Right atrium auricular region (tissue), 2 donors: ENCODE measurements at regions not wholly inside any gene's neighbourhood (a gene's known extent, or its start where the extent isn't known, plus 50 kb on each side); places are given as distances from the start of the nearest gene placed in this dataset.

ENCODE experiments used
- DNase-seq: peaks from one replicate; pipeline ENCODE4 v3.0.0-alpha.2; 2019; ENCODE audit warnings: low spot score
- H3K27ac ChIP-seq, 2 donors: fragments of 200-600 bp; sonication (generic); 1 replicate in 1 of 2; 2 replicates in 1 of 2; pipeline ENCODE4 v1.5.1; 2016 to 2019
- H3K27me3 ChIP-seq, 2 donors: fragments of 200-600 bp; sonication (generic); one replicate each; pipeline versions ENCODE4 v1.5.1 to v1.6.0; 2017 to 2019
- H3K36me3 ChIP-seq: fragments of 200-600 bp; sonication (generic); one replicate; pipeline ENCODE4 v1.5.1; 2016
- H3K4me1 ChIP-seq, 2 donors: fragments of 200-600 bp; sonication (generic); one replicate each; pipeline versions ENCODE4 v1.5.1 to v1.6.0; 2017 to 2019
- H3K4me3 ChIP-seq, 2 donors: fragments of 200-600 bp; sonication (generic); 1 replicate in 1 of 2; 2 replicates in 1 of 2; pipeline ENCODE4 v1.5.1; 2017 to 2019; ENCODE audit warnings: mild to moderate bottlenecking in 1 of 2, moderate library complexity in 1 of 2
- H3K9me3 ChIP-seq, 2 donors: fragments of 200-600 bp; sonication (generic); one replicate each; pipeline ENCODE4 v1.5.1; 2019
- TF ChIP-seq, protein P1 (sequence below), 2 donors: fragments of 200-600 bp; sonication (generic); IDR thresholded peaks; one replicate each; pipeline ENCODE4 v1.5.1; 2019; ENCODE audit warnings: antibody characterized with exemption in 2 of 2

DNA sequence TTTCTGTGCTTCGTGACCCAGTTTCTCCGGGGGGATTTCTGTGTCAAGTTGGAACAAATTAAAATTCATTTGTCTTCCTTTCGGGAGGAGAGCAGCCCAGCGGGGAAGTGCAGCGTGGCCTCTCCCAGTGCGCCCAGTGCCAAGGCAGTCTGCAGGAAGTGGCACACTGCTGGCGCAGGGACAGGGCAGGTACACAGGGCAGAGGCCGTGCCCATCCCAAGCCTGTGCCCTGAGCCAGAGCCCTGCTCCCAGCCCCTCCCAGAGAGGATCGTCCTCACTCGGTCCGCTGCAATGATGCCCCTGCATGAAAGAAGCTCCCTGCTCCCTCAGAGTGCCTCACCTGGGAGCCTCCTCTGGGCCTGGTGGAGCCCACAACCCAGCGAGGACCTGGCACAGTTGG is 82.4 kb upstream of the PPP1R26 start:
- Histone ChIP-seq H3K36me3 (no peaks in the 10 kb centered on the region), H3K27ac (no peak overlapping the region), H3K9me3 (peaks cover 0 to 13% of the 10 kb centered on the region in 2 donors), H3K27me3 (no peaks in the 10 kb centered on the region), H3K4me3 (no peak overlapping the region), H3K4me1 (no peaks in the 10 kb centered on the region)
- no peak for DNase-seq
- TF ChIP-seq, protein P1, sequence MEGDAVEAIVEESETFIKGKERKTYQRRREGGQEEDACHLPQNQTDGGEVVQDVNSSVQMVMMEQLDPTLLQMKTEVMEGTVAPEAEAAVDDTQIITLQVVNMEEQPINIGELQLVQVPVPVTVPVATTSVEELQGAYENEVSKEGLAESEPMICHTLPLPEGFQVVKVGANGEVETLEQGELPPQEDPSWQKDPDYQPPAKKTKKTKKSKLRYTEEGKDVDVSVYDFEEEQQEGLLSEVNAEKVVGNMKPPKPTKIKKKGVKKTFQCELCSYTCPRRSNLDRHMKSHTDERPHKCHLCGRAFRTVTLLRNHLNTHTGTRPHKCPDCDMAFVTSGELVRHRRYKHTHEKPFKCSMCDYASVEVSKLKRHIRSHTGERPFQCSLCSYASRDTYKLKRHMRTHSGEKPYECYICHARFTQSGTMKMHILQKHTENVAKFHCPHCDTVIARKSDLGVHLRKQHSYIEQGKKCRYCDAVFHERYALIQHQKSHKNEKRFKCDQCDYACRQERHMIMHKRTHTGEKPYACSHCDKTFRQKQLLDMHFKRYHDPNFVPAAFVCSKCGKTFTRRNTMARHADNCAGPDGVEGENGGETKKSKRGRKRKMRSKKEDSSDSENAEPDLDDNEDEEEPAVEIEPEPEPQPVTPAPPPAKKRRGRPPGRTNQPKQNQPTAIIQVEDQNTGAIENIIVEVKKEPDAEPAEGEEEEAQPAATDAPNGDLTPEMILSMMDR (IDR thresholded peaks at IDR 0.05) = no peak

DNA sequence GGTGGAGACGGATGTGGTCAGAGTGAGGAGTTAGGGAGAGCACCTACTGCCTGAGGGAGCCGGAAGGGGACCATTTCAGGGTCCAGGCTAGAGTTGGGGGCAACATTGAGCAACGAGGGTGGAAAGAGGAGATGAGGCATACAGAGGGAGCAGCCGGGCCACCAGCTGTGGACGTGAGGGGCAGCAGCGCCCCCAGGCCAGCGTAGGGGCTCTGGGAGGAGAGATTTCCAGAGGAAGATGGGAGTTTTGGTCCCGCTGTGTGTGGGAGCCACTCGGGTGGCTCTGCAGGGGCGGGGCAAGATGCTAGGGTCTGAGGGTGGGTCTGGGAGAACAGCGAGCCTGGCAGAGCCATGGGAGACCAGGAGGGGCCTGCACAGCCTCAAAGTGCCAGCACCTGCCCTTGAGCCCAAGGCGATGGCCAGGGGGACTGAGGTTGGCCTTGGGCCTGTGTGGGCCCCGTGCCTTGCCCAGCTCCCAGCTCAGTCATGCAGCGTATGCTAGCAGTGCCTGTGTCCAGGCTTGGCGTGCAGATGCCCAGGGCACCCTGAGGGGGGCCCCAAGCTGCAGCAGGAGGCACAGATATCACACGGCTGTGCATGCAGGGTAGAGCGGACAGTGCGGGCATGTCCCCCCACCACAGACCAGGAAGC is 80.5 kb upstream of the PPP1R26 start:
- TF ChIP-seq, protein P1 (IDR thresholded peaks at IDR 0.05) = no peak
- no peak overlapping the region for H3K4me3 ChIP-seq

DNA sequence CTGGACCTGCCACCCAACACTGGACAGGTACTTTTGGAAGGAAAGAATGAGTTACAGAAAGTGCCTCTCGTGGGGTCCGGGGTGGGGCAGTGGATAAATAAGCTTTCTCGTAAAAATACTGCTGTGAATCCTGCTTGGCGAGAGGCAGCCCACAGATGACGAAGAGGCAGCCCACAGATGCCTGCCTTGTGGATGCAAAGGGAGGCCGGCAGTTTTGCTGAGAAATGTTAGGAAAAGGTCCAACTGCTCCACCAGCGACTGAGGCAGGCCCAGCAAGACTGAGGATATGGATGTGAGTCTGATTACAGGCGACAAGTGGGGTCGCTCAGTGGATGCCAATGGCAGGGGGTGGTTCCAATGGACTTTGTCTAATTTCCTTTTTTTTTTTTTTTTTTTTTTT is 79.1 kb upstream of the PPP1R26 start:
- Histone ChIP-seq H3K9me3 (peaks cover 0 to 13% of the 10 kb centered on the region in 2 donors), H3K4me3 (no peak overlapping the region), H3K36me3 (no peaks in the 10 kb centered on the region), H3K27ac (no peak overlapping the region), H3K27me3 (no peaks in the 10 kb centered on the region), H3K4me1 (no peaks in the 10 kb centered on the region)
- TF ChIP-seq, protein P1 (IDR thresholded peaks at IDR 0.05) = no peak
- no peak for DNase-seq

More for the DNA sequence above, 80.5 kb upstream of the PPP1R26 start:
- Histone ChIP-seq H3K27ac (no peak overlapping the region), H3K9me3 (peaks cover 0 to 13% of the 10 kb centered on the region in 2 donors), H3K4me1 (no peaks in the 10 kb centered on the region), H3K36me3 (no peaks in the 10 kb centered on the region), H3K27me3 (no peaks in the 10 kb centered on the region)
- no peak for DNase-seq

DNA sequence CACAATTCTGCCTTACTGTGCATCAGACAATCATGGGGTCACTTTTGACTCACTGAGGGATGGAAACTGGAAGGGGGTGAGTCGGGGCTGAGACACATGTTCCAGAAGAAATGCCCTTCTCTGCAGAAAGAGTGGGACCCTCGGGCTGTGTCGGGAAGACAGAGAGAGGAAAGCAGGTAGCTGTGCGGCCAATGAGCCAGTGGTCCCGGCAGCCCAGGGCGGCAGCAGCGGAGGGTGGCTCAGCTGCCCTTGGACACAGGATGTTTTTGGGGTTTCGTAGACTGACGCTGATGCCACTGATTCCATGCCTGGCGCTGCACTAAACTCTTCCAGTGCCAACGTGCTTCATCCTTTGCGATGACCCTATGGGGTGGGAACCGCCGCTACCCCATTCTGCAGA is 78.4 kb upstream of the PPP1R26 start:
- TF ChIP-seq, protein P1 (IDR thresholded peaks at IDR 0.05) = no peak
- Histone ChIP-seq H3K27ac (no peak overlapping the region), H3K27me3 (no peaks in the 10 kb centered on the region), H3K9me3 (peaks cover 0 to 7% of the 10 kb centered on the region in 2 donors), H3K4me1 (no peaks in the 10 kb centered on the region), H3K4me3 (no peak overlapping the region), H3K36me3 (no peaks in the 10 kb centered on the region)
- no peak for DNase-seq

DNA sequence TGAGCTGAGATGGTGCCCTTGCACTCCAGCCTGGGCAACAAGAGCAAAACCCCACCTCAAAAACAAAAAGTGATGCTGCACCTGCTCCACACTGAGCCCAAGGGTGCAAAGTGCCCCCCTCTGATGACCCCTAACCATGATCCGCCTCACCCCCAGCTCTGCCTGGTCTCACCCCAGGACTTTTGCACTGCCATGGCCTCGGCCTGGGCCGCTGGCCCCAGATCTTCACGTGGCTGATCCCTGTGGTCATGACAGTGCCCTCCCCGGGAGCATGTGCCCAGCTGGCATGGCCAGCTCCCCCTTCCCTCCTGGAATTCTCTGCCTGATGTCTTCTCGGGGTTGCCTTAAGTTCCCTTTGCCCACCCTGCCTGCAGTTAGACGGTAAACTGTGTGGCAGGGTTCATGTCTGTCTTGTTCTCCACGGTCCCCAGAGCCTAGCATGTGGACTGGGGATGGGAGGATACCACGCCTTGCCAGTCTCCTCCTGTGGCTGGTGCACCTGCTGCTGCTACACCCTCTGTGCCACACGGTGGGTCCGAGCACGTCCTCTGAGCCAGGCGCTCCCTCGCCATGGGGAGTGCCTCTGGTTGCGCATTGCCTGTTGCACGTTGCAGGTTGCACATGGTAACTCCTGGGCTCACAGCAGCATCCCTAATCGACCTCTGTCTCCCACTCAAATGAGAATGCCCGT is 77.4 kb upstream of the PPP1R26 start:
- Histone ChIP-seq H3K4me1 (no peaks in the 10 kb centered on the region), H3K9me3 (no peaks in the 10 kb centered on the region), H3K27me3 (no peaks in the 10 kb centered on the region), H3K4me3 (no peak overlapping the region), H3K27ac (no peak overlapping the region), H3K36me3 (no peaks in the 10 kb centered on the region)
- DNase-seq = no peak
- TF ChIP-seq, protein P1 (IDR thresholded peaks at IDR 0.05) = no peak
